ENCODE measurements at regions not wholly inside any gene's neighbourhood (a gene's known extent, or its start where the extent isn't known, plus 50 kb on each side); places are given as distances from the start of the nearest gene placed in this dataset.

DNA sequence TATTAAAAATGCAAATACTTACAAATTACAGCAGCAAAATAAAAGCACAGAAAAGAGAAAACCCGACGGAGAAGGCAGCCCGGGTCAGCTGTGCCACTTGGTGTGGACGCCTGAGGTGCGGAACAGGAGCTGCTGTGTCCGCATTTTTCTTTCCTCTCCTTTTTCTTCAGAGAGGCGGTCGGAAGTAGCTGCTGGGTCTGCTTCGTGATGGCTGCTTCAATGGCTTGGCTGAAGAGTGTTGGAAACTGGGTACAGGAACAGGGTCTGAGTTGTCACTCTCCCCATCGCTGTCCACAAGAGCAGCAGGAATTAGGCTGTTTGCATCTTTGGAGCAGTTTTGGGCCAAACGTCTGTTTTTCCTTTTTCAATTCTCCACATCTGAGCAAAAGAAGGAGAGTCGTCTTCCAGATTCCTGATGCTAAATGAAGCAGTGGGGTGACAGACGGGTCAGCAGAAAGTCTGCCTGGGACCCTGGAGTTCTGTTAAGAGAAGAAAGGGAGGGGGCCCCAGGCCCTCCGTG, 53.5 kb upstream of the ARL8B start:
- no peak for DNase-seq (ENCODE audit: extremely low read depth, low read depth, low spot score)

DNA sequence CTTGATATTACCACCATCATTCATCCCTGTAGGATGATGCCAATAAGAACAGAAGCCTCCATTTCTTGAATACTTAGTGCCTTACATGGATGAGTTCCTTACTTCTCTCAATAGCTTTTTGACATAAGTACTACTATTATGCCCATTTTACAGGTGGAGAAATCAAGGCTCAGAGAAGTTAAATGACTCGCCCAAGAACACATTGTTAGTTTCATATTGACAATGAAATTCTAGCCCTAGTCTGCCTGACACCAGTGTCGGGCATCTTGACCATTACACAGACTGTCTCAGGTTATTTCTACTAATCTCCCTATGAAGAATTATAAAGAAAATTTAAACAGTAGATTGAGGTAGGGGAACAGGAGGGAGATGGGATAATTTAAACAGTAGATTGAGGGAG, 52.5 kb upstream of the ARL8B start:
- DNase-seq (ENCODE audit: extremely low read depth, low read depth, low spot score): no peak

DNA sequence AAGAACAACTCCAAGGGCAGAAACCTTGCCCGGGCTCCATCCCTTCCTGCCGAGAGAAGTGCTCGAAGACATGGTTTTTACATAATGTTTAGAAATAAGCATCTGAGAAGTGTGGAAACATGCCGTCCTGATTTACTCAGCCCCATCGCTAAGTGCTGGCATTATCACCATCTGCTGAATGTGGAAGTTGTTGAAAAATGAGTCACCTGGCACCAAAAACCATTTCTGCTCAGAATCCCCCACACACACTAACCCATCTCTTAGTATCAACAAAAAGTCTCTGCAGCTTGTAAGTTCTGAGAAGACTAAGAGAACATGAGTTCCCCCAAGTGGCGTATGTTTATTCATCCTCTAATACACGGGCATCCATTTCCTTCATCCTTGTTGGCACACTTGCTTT, 51.0 kb upstream of the ARL8B start:
- DNase-seq (ENCODE audit: extremely low read depth, low read depth, low spot score): no peak

DNA sequence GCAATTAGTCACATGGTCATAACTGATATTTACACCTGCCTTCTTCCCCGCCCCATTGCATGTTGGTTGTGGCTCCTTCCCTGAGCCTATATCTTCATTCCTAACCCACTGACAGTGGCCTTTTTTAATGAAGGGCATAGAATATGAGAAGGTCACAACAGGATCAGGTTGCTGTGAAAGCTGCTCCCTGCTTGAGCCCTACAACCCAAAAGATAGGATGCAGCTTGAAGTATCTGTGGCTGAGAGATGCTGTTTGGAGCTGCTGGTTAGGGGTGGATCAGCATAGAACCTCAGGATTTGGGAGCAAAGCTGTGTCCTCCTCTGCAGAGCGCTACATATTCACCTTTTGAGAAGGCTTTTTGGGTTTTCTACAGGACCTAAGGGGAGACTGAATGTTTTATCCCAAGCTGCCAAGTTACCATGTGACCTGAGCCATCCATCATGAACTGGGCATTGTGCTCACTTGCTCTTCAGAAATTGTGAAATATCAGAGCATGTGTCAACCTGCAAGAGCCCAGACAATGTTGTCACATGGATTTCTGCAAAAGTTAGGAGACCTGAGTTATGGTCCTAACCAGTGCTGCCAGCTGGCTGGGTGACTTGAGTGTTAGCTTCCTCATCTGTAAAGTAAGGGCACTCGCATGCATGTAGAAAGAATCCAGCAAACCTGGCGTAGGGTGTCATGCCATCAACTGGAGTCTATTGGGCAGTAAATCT, 49.8 kb upstream of the ARL8B start:
- DNase-seq (ENCODE audit: extremely low read depth, low read depth, low spot score): no peak

Data from glomerular endothelial cell (primary cell).